LHCN-M2 (cell line): ENCODE measurements at regions not wholly inside any gene's neighbourhood (a gene's known extent, or its start where the extent isn't known, plus 50 kb on each side); places are given as distances from the start of the nearest gene placed in this dataset.
A peak's percentile ranks its signal among the peaks of the same experiment; 100 is the strongest.

Source experiments
- DNase-seq: peaks from one replicate; pipeline ENCODE4 v3.0.0-alpha.2; 2012; ENCODE audit warnings: low read depth

- no peak for DNase-seq
Measured at GRCh38 chr2:120515759-120516678, 170.1 kb downstream of the INHBB start.

DNA sequence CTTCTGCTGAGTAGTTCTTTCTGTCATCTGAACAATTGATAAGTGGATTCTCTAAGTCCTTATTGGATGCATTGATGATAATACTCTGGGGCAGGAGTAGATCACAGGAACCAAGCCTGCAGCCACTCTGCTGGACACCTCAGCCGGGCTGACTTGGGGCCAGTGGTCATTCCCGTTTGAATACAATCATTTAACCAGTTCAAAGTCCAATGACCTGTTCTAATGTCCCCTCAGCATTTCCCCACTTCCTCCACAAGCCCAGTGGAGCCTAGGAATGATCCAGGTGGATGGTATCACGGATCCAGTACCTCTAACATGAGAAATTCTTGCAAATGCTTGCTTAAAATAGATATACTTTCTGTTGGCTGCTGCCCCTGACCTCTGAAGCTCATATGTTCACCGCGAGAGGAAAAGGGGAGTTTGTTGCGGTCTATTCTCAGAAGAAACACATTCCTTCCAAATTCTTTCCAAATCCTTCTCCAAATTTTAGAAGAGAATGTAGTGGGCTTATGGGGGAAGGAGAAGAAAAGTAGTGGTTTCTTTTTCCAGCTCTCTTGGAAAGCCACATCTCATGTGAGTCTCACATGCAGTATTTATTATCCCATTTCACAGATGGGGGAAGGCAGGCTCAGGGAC lies 170.9 kb downstream of the INHBB start:
- no peak for DNase-seq

- no peak for DNase-seq
Measured at GRCh38 chr2:120517751-120518469, 172.0 kb downstream of the INHBB start.

- DNase-seq = no peak
Measured at GRCh38 chr2:120518819-120519218, 172.9 kb downstream of the INHBB start.

- DNase-seq = no peak
Measured at GRCh38 chr2:120519469-120519868, 173.5 kb downstream of the INHBB start.

DNA sequence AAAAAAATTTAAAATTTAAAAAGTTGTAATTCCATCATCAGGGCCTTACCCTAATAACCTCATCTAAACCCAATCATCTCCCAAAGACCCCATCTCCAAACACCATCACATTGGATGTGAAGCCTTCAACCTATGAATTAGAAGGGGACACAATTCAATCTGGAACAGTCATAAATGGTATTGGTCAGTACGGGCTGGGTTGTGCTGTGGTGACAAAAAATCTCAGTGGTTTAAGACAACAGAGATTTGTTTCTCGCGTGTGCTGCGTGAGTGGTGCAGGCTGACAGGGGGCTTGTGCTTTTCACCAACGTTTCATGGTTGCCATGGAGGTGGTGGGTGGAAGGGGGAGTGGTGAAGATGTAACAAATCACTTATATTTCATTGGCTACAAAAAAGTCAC lies 174.5 kb downstream of the INHBB start:
- no peak for DNase-seq

- DNase-seq = peak; percentile 30
Measured at GRCh38 chr2:120520929-120521912, 175.3 kb downstream of the INHBB start.

DNA sequence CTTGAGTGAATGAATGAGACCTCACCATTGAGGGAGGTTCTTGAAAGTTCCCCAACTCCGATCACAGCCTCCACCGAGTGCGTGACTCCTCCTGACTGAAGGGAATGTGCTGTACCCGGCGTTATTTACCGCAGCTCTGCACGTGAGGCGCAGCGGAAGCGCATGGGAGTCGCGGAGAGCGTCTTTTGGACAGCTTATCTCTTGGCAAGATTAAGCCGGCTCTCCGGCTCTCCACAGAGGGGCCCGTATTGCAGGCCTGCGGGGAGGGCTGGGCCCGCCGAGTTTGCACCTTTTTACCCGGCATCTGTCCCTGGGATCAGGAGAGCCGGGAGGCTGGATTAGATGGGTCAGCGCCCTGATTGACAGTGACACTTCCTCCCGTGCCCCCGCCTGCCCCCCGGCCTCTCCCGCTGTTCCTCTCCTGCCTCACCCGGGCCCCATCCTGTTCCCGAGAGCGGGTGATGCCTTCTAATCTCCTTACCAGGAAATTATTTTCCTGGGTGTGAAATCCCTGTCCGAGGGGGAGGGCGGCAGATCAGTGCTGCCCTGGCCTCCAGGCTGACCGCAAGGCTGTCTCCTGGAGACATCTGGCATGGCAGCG lies 176.3 kb downstream of the INHBB start:
- no peak for DNase-seq

- no peak for DNase-seq
Measured at GRCh38 chr2:120523766-120524165, 177.8 kb downstream of the INHBB start.

DNA sequence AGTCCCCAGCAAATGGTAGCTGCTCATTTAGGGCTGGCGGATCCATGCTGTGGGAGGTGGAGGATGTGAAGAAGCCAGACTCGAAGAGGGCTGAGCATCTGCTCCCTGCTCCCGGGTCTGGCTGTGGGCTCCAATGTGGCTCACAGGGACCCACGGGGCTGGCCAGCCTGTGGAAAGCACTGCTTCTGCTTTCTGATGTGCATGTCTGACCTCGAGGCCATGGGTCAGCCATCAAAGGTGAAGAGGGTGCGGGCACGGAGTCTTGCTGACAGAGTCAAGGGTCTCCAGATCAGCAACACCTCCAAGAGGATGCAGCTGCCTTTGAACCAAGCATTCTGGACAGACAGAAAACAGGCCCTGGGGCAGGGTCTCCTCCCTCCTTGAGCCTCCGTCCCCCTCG lies 178.2 kb downstream of the INHBB start:
- no peak for DNase-seq

DNA sequence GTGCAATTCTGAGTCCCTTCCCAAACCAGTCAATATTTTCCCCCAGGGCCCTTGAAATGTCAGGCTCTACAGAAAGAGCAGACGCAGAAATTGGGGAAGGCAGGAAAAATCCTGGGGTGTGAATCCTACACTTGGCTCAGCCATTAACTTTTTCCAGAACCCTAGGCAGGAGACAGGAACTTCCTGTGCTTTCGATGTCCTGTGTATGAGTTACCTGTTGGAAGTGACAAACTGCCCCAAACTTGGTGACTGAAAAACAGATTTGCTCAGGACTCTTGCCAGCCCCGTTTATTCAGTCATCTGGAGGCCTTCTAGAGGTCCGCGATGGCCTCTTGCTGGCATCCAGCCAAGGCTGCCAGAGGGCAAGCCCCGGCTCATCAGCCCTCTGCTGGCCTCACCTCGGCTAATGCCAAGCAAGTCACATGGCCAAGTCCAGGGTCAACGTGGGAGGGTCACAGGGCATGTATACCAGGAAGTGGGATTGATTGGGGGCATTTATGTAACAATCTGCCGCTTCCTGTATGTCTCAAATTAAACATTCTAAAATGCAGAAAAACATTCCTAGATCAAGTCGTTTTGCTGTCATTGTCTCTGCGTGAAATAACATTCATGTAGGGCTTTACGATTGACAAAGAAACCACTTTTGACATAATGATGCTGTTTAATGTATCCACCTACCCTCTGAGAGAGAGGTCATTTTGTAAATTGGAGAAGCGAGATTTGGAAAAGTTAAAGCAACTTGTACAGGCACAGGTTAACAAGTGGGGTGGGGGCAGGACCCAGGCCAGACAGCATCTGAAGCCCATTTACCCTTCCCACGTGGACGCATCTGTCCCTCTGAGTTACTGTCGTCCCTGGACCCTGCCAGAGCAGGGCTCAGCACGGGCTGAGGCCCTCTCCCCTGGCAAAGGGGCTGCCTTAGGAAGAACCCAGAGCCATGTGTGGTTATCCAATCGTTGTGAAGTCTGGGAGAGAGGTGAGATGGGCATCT lies 179.4 kb downstream of the INHBB start:
- DNase-seq = no peak

- peak; percentile 53 for DNase-seq
Measured at GRCh38 chr2:120526047-120526562, 180.2 kb downstream of the INHBB start.

DNA sequence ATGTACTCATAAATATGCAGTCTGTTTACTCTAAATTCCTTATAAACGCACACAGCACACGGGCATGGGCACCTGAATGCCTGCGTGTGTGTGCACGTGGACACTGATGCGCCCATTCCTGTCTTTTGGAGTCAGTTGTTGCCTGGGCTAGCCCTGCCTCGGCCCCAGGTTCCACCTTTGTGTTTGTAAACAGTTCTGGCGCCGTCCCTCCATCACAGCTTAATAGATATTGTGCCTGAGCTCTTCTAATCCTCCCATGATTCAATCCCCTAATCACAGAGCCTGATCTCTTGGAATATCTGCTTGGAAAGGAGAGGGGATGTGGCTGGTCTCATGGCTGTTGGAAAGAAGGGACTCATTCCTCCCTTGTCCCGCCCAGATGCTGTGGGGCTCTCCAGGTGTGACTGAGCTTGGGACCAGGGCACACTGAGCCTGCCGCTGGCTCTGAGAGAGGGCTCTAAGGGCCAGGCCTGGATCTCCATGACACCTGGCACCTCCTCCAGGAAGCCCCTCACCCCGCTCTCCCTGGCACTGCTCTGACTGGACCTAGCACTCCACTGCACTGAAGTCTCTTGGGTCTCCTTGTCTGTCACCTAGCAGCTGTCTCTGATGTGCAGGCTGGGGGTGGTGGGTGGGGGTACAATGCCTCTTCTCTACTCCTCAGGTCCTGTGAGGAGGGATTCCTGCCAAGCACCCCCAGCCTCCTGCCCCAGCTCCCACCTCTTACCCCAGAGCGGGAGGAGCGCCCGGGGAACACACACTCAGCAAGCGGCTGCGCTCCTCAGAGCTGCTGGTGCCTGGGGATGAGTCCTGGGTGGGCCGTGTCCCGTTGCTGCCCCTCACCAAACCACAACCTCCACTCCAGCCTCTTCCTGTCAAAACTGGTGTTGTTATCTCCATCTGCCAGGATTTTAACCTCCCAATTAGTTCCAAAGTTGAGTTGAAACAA lies 181.3 kb downstream of the INHBB start:
- DNase-seq = no peak

DNA sequence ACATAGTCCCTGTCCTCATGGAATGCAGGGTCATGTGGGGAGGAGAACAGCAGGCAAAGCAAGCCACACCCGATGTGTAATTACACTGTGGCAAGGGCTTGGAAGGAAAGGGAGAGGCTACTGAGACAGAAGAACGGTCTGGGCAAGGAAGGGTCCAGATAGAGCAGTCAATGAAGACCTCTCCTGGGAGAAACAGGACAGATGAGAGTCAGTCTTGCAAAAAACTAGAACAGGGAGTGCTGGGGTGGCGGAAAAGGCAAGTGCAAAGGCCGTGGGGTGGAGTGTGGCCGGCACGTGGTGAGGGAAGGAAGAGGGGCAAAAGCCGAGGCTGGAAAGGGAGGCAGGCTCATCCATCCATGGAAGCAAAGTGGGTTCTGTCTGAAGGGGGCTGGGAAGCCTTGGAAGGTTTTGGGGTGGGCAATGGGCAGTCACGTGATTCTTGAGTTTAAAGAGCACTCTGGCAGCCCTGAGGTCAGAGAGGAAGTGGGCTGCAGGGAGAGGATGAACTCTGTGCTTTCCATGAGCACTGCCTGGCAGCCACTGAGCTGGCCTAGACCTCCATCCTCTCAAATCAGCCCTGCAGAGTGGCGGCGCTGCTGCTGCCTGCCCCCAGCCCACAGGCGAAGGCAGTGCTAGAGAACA lies 182.2 kb downstream of the INHBB start:
- DNase-seq = peak; percentile 35

DNA sequence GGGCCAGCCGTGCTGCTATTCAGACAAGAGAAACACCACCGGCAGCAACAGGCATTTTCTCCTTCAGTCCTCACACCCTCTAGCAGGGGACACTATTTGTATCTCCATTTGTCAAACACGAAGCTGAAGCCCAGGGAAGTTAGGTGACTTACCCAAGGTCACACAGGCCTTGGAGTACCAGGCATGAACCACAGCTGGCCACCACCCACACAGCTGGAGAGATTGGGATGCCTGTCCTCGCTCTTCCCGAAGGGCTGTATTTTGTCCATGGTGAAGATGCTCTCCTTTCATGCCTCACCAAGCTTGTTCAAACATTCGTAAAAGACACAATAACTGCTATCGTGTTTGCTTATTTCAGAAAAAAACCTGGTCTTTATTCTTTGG lies 182.7 kb downstream of the INHBB start:
- no peak for DNase-seq

GRCh38 chr2:120530781-120531180 lies 184.8 kb downstream of the INHBB start:
- no peak for DNase-seq

- DNase-seq = no peak
Measured at GRCh38 chr2:120531365-120531764, 185.4 kb downstream of the INHBB start.
